ENCODE measurements at regions not wholly inside any gene's neighbourhood (a gene's known extent, or its start where the extent isn't known, plus 50 kb on each side); places are given as distances from the start of the nearest gene placed in this dataset.

DNA sequence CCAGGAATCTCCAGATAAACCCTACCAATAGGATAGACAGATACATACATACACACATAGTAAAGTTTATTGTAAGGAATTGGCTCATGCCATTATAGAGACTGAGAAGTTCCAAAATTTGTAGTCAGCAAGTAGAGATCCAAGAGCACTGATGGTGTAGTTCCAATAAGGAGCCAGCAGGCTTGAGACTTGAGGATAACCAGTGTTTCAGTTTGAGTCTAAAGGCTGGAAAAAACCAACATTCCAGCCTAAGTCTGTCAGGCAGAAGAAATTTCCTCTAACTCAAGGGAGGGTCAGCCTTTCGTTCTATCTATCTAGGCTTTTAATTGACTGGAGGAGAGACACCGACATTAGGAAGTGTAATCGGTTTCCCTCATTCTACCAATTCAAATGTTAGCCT, 110.2 kb upstream of the TSHZ3 start:
- H3K27ac ChIP-seq (ENCODE audit: low read depth, low read length): no peak overlapping the region
- DNase-seq (ENCODE audit: low read depth, low spot score): no peak
- H3K4me3 ChIP-seq (ENCODE audit: low read depth, low read length): no peak overlapping the region
- no peaks in the 10 kb centered on the region for H3K27me3 ChIP-seq (ENCODE audit: control insufficient read depth, insufficient read depth, low read length)
- POLR2A ChIA-PET: no interaction called here
- no peaks in the 10 kb centered on the region for H3K9me3 ChIP-seq (ENCODE audit: control insufficient read depth, insufficient read depth, low read length)
- CTCF ChIA-PET: interaction anchor here (1.1 kb wide), 1 partner anchor 11 kb away, joined by 5 read pairs; no protein-coding TSS in a partner anchor
- TF ChIP-seq, protein P1, sequence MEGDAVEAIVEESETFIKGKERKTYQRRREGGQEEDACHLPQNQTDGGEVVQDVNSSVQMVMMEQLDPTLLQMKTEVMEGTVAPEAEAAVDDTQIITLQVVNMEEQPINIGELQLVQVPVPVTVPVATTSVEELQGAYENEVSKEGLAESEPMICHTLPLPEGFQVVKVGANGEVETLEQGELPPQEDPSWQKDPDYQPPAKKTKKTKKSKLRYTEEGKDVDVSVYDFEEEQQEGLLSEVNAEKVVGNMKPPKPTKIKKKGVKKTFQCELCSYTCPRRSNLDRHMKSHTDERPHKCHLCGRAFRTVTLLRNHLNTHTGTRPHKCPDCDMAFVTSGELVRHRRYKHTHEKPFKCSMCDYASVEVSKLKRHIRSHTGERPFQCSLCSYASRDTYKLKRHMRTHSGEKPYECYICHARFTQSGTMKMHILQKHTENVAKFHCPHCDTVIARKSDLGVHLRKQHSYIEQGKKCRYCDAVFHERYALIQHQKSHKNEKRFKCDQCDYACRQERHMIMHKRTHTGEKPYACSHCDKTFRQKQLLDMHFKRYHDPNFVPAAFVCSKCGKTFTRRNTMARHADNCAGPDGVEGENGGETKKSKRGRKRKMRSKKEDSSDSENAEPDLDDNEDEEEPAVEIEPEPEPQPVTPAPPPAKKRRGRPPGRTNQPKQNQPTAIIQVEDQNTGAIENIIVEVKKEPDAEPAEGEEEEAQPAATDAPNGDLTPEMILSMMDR (IDR thresholded peaks at IDR 0.05; ENCODE audit: low read depth, low read length): peak; percentile 14; the same call in 1 of the 2 replicates

DNA sequence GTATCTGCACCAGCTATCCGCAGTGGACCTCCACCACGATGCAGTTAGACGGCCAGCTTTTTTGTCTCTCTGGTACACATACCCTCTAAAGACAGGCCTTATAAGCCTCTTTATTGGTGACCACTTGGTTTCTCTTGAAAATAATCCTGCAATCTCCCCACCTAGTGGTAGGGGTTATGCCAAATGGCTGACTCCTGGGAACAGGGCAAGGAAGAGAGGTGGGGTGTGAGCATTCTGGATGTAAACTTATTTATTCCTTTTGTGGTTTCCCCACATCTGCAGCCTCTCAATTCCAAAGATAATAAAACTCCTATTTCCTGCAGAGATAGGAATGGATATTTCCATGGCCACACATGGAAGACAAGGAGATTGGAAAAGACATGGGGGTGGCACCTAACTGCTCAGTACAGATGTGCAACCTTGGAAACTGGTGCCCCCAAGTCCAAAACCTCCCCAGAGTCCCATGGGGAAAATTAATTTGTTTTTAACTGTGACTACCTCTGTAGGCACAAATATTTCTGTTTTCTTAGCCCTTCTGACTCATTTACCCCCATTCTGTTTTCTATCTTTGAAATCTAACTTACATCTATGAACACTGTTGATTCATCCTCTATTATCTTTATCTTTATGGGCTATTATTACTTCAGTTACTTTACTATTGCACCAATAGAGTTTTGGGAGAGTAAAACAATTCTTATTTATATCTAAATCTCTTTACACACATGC, 112.7 kb upstream of the TSHZ3 start:
- ChIA-PET POLR2A (no interaction called here), CTCF (interaction anchor here (0.9 kb wide), 1 partner anchor 14 kb away, joined by 3 read pairs; no protein-coding TSS in a partner anchor)
- Histone ChIP-seq H3K4me3 (ENCODE audit: low read depth, low read length) (no peak overlapping the region), H3K9me3 (ENCODE audit: control insufficient read depth, insufficient read depth, low read length) (no peaks in the 10 kb centered on the region), H3K27ac (ENCODE audit: low read depth, low read length) (no peak overlapping the region), H3K27me3 (ENCODE audit: control insufficient read depth, insufficient read depth, low read length) (no peaks in the 10 kb centered on the region)
- TF ChIP-seq, protein P1 (IDR thresholded peaks at IDR 0.05; ENCODE audit: low read depth, low read length): peak; percentile 31; the same call in 1 of the 2 replicates
- no peak for DNase-seq (ENCODE audit: low read depth, low spot score)

DNA sequence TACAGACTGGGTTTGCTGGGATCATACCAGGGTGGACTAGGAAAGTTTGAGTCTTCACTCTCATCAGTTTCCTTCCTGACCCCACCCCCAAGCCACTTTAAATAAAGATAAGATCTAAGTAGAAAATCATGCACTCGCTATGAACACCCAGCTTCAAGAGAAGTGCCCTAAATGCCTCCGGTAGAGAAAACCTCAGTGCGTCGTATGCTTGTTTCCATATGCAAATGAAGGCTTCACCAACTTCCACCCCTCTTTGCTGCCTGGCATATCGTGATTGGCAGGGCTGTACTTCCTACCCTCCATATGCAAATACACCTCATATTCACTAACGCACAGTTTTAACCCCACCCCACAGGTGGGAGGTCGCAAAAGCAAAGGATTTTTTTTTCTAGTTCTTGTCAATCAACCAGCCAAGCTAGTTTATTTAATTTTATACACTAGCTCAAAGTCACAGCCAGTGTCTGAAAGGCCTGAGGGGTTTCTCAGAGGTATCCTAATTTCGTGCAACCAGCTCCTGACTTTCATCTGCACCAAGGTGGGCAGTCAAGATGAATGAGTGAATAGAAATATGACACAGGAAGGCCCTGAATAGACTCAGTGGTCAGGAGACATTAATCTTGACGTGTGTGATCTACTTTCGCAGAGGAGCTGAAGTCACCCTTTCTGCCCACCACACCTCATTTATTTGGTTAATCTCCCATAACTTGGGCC, 121.1 kb upstream of the TSHZ3 start:
- H3K4me3 ChIP-seq (ENCODE audit: low read depth, low read length): no peak overlapping the region
- H3K9me3 ChIP-seq (ENCODE audit: control insufficient read depth, insufficient read depth, low read length): no peaks in the 10 kb centered on the region
- DNase-seq (ENCODE audit: low read depth, low spot score): no peak
- POLR2A ChIA-PET: no interaction called here
- TF ChIP-seq, protein P1 (IDR thresholded peaks at IDR 0.05; ENCODE audit: low read depth, low read length): no peak
- CTCF ChIA-PET: no interaction called here
- peaks cover 6% of the 10 kb centered on the region for H3K27me3 ChIP-seq (ENCODE audit: control insufficient read depth, insufficient read depth, low read length)
- H3K27ac ChIP-seq (ENCODE audit: low read depth, low read length): no peak overlapping the region

DNA sequence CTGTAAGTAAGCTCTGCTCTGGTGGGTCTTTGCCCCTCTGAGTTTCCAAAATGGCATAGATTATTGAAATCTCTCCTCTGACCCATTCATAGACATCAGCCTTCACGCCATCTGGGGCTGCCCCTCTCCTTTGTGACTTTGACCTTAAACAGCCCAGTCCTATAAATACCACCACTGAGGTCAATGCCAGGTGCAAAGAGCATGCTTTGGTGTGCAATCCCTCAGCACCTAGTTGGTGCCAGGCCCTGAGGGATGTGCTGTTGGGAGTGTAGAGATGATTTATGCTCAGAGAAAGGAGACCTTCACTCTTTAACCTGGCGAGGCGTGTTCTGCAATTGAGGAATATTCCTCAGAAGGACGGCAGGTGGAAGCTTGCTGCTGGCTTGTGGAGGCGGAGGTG, 121.7 kb upstream of the TSHZ3 start:
- TF ChIP-seq, protein P1 (IDR thresholded peaks at IDR 0.05; ENCODE audit: low read depth, low read length): no peak
- Histone ChIP-seq H3K27me3 (ENCODE audit: control insufficient read depth, insufficient read depth, low read length) (peaks cover 6% of the 10 kb centered on the region), H3K4me3 (ENCODE audit: low read depth, low read length) (no peak overlapping the region), H3K9me3 (ENCODE audit: control insufficient read depth, insufficient read depth, low read length) (no peaks in the 10 kb centered on the region), H3K27ac (ENCODE audit: low read depth, low read length) (no peak overlapping the region)
- ChIA-PET POLR2A (no interaction called here), CTCF (no interaction called here)
- DNase-seq (ENCODE audit: low read depth, low spot score): no peak

DNA sequence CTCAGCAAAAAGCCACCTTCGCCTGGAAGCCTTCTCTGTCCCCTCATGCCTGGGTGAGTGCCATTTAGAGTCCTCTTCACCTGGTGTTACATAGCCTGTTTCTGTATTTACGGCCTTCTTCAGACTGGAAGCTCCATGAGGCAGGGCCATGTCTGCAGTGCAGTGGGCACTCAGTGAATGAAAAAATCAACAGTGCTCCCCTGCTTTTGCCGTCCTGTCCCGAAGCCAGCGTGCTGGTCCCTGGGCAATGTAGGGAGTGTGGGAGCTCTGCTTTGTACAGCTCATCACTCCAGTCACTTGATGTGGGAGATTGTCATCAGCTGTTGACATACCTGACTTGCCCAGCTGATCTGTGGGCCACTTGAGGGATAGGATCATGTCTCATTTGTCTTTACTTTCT, 129.0 kb upstream of the TSHZ3 start:
- Histone ChIP-seq H3K4me3 (ENCODE audit: low read depth, low read length) (no peak overlapping the region), H3K27ac (ENCODE audit: low read depth, low read length) (no peak overlapping the region), H3K27me3 (ENCODE audit: control insufficient read depth, insufficient read depth, low read length) (no peaks in the 10 kb centered on the region), H3K9me3 (ENCODE audit: control insufficient read depth, insufficient read depth, low read length) (no peaks in the 10 kb centered on the region)
- ChIA-PET CTCF (no interaction called here), POLR2A (no interaction called here)
- TF ChIP-seq, protein P1 (IDR thresholded peaks at IDR 0.05; ENCODE audit: low read depth, low read length): no peak
- DNase-seq (ENCODE audit: low read depth, low spot score): no peak

All from AG04450 (cell line).